ENCODE measurements at regions not wholly inside any gene's neighbourhood (a gene's known extent, or its start where the extent isn't known, plus 50 kb on each side); places are given as distances from the start of the nearest gene placed in this dataset.

DNA sequence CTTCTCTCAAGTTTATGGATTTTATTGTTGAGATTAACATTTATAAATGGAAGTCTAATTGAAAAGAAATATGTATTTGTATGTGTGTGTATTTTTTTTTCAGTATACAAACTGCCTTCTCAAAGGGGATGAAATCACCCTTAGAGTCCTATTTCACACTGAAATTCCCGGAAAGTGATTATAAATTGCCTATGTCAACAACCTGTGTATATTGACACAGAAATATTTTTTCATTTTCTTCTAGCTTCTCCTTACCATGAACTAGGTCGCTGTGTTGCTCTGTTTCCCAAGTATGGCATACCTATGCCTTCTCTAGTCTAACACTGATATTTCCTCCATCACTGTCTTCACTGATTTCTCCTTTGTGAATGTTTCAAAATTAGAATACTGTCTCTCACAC, 444.0 kb upstream of the AZI2 start:
- WGBS, 2 donors (ENCODE audit: low coverage in 1 of 2), result 60 to 62% methylated on average over 1 to 2 of the region's 2 CpGs
- intact Hi-C loops (cut with DNase I; ENCODE audit: low total_unique reads), result no loop called here

DNA sequence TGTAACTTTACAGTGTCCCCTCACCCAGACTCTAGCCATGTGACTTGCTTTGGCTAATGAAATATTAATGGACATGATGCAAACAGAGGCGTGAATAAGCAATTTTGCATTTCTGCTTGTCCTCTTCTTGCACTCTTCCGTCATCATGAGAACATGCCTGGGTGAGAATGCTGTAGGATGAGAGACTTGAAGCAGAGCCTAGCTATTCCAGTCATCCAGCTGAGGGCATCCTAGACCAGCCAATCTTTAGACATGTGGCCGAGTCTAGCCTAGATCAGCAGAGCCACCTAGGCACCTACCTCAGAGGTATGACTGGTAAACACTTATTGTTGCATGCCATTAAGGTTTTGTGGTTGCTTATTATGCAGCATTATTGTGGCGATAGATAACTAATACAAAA, 450.5 kb upstream of the AZI2 start:
- in situ Hi-C loops (cut with MboI; ENCODE audit: low pct_ligation_motif_present in 1 of 4, low pct_unique_long_range_greater_than_20kb in 1 of 4, low sequenced_read_pairs in 3 of 4) (no loop called here), intact Hi-C loops (cut with DNase I; ENCODE audit: low total_unique reads) (no loop called here)
- Histone ChIP-seq H3K9me3 (no peaks in the 10 kb centered on the region), H3K36me3 (no peaks in the 10 kb centered on the region), H3K4me1 (no peaks in the 10 kb centered on the region), H3K4me3 (no peak overlapping the region), H3K27me3 (no peaks in the 10 kb centered on the region), H3K27ac (no peak overlapping the region)
- TF ChIP-seq, protein P1, sequence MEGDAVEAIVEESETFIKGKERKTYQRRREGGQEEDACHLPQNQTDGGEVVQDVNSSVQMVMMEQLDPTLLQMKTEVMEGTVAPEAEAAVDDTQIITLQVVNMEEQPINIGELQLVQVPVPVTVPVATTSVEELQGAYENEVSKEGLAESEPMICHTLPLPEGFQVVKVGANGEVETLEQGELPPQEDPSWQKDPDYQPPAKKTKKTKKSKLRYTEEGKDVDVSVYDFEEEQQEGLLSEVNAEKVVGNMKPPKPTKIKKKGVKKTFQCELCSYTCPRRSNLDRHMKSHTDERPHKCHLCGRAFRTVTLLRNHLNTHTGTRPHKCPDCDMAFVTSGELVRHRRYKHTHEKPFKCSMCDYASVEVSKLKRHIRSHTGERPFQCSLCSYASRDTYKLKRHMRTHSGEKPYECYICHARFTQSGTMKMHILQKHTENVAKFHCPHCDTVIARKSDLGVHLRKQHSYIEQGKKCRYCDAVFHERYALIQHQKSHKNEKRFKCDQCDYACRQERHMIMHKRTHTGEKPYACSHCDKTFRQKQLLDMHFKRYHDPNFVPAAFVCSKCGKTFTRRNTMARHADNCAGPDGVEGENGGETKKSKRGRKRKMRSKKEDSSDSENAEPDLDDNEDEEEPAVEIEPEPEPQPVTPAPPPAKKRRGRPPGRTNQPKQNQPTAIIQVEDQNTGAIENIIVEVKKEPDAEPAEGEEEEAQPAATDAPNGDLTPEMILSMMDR (IDR thresholded peaks at IDR 0.05), result no peak
- no peak for TF ChIP-seq POLR2A (IDR thresholded peaks at IDR 0.05)
- TF ChIP-seq POLR2AphosphoS5 (IDR thresholded peaks at IDR 0.05), result no peak
- no peak for TF ChIP-seq EP300 (IDR thresholded peaks at IDR 0.05; ENCODE audit: low read depth)
- 91% methylated on average over 3 to 4 of the region's 4 CpGs for WGBS, 2 donors (ENCODE audit: low coverage in 1 of 2)
- no peak for DNase-seq

More for the DNA sequence above, 444.0 kb upstream of the AZI2 start:
- TF ChIP-seq POLR2A (IDR thresholded peaks at IDR 0.05), result no peak
- TF ChIP-seq POLR2AphosphoS5 (IDR thresholded peaks at IDR 0.05), result no peak
- TF ChIP-seq, protein P1 (IDR thresholded peaks at IDR 0.05), result no peak
- no peak for TF ChIP-seq EP300 (IDR thresholded peaks at IDR 0.05; ENCODE audit: low read depth)
- Histone ChIP-seq H3K27ac (no peak overlapping the region), H3K4me3 (no peak overlapping the region), H3K27me3 (no peaks in the 10 kb centered on the region), H3K36me3 (no peaks in the 10 kb centered on the region), H3K9me3 (no peaks in the 10 kb centered on the region), H3K4me1 (no peaks in the 10 kb centered on the region)
- in situ Hi-C loops (cut with MboI; ENCODE audit: low pct_ligation_motif_present in 1 of 4, low pct_unique_long_range_greater_than_20kb in 1 of 4, low sequenced_read_pairs in 3 of 4), result no loop called here
- DNase-seq, result no peak

DNA sequence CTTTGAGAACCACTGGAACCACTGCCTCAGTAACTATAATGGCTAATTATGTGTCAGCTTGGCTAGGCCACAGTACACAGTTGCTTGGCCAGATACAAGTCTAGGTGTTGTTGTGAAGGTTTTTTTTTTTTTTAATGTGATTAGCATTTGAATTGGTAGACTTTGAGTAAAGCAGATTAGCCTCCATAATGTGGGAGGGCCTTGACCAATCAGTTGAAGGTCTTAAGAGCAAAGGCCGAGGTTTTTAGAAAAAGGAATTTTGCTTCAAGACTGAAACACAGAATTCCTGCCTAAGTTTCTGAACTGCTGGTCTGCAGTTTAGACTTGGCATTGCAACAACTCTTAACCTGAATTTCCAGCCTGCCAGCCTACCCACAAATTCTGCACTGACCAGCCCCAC, 451.6 kb upstream of the AZI2 start:
- Histone ChIP-seq H3K36me3 (no peaks in the 10 kb centered on the region), H3K4me3 (no peak overlapping the region), H3K27me3 (no peaks in the 10 kb centered on the region), H3K9me3 (no peaks in the 10 kb centered on the region), H3K4me1 (no peaks in the 10 kb centered on the region), H3K27ac (no peak overlapping the region)
- in situ Hi-C loops (cut with MboI; ENCODE audit: low pct_ligation_motif_present in 1 of 4, low pct_unique_long_range_greater_than_20kb in 1 of 4, low sequenced_read_pairs in 3 of 4) (no loop called here), intact Hi-C loops (cut with DNase I; ENCODE audit: low total_unique reads) (no loop called here)
- no peak for TF ChIP-seq POLR2AphosphoS5 (IDR thresholded peaks at IDR 0.05)
- TF ChIP-seq, protein P1 (IDR thresholded peaks at IDR 0.05), result no peak
- TF ChIP-seq POLR2A (IDR thresholded peaks at IDR 0.05), result no peak
- TF ChIP-seq EP300 (IDR thresholded peaks at IDR 0.05; ENCODE audit: low read depth), result no peak
- no peak for DNase-seq
- WGBS, 2 donors (ENCODE audit: low coverage in 1 of 2), result 86 to 90% methylated on average over 1 of the region's 1 CpG

DNA sequence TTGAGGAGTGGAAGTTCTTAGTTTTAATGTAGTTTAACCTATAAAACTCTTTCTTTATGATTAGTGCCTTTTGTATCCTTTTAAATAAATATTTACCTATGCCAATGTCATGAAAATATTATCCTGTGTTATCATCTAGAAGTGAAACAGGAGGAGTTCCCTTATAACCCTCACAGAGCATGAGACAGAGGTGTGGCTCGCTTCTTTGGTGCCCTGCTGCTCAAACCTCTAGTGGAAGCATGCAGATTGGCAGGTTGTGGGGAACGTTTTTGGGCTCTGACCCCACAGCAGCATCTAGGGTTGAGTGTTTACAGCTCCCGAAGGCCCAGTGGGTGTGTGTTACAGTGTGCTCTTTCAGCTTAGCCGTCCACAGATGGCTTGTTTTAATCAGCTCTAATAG, 459.4 kb upstream of the AZI2 start:
- no peak for DNase-seq
- Histone ChIP-seq H3K27me3 (no peaks in the 10 kb centered on the region), H3K36me3 (no peaks in the 10 kb centered on the region), H3K27ac (no peak overlapping the region), H3K9me3 (no peaks in the 10 kb centered on the region), H3K4me1 (no peaks in the 10 kb centered on the region), H3K4me3 (no peak overlapping the region)
- intact Hi-C loops (cut with DNase I; ENCODE audit: low total_unique reads), result no loop called here
- in situ Hi-C loops (cut with MboI; ENCODE audit: low pct_ligation_motif_present in 1 of 4, low pct_unique_long_range_greater_than_20kb in 1 of 4, low sequenced_read_pairs in 3 of 4), result no loop called here
- WGBS, 2 donors (ENCODE audit: low coverage in 1 of 2), result 20 to 62% methylated on average over 1 to 4 of the region's 4 CpGs
- TF ChIP-seq POLR2AphosphoS5 (IDR thresholded peaks at IDR 0.05), result no peak
- TF ChIP-seq POLR2A (IDR thresholded peaks at IDR 0.05), result no peak
- TF ChIP-seq, protein P1 (IDR thresholded peaks at IDR 0.05), result no peak
- no peak for TF ChIP-seq EP300 (IDR thresholded peaks at IDR 0.05; ENCODE audit: low read depth)

Data from transverse colon (tissue), 4 donors.